Hematopoietic multipotent progenitor cell treated with erythropoietin and hydrocortisone succinate and interleukin-3 and kit ligand, for 4 days (in vitro differentiated cells): ENCODE measurements at regions not wholly inside any gene's neighbourhood (a gene's known extent, or its start where the extent isn't known, plus 50 kb on each side); places are given as distances from the start of the nearest gene placed in this dataset.
"Not testable (repeated sequence)": the region's sequence is repeated elsewhere in the genome, so short reads cannot be mapped to it uniquely, and the experiment has no call there.

Experiments
- DNase-seq: peaks from one replicate; pipeline ENCODE4 v3.0.0-alpha.2; 2015

DNA sequence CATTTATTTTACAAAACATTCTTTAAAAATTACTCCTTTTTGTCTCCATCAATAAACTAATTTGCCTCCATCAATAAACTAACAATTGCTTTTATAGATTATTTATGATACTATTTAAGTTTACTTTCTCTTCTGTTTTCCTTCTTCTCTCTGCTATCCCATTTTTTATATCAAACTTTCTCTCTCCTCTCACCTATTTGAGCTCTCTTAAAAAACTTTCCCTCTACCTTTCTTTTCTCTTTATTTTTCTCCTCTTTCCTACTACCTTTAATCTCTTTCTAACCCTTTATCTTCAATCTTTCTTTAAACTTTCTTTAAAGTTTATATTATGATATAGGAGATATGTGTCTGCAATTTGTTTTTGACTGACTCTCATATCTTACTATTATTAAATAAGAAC is 566.4 kb downstream of the DACH1 start:
- no peak for DNase-seq

DNA sequence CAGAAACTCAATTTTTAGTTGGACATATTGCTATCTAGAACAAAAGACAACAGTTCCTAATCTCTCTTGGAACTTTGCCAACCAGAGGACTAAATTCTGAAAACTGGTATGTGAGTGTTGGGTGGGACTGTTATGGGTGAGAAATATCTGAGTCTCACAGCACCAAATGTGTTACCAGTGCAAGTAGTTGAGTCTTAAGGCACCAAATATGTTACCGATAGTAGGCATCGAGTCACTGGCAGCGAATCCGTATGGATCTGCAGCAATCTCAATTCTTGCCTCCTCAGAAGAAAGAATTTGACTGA is 575.2 kb downstream of the DACH1 start:
- peak; percentile 36 for DNase-seq

DNA sequence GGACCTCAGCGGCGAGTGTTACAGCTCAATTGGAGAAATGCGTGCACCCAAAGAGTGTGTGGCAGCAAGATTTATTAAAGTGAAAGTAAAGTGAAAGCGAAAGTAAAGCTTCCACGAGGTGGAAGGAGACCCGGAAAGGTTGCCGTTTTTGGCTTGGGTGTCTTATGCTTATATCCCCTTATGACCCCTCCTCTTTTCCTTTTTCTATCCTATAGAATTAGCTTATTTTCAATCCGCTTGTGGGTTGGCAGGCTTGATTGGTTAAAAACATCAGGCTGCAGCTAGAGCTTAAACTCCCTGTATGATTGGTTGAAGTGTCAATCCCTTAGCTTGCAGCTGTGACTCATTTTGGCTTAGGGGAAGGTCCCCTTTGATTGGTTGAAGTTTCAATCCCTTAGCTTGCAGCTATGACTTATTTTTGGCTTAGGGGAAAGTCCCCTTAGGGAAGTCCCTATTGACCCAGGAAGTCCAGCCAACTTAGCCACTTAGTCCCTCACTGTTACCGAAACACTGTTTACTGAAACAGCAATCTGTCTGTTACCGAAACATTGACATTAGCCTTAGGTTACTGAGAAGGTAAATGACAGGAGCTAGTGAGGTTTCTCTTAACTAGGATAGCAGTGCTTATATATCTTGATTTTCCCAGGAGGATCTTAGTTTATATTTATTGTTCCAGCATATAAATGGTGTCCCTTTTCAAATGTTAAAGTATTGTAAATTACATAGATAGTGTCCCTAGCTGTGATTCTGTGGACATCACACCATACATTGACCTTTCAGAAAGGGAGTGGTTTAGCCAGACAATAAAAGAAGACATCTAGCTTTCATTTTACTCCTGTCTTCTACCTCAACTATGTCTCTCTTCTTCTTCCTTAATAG is 575.8 kb downstream of the DACH1 start:
- peak; percentile 69 for DNase-seq

DNA sequence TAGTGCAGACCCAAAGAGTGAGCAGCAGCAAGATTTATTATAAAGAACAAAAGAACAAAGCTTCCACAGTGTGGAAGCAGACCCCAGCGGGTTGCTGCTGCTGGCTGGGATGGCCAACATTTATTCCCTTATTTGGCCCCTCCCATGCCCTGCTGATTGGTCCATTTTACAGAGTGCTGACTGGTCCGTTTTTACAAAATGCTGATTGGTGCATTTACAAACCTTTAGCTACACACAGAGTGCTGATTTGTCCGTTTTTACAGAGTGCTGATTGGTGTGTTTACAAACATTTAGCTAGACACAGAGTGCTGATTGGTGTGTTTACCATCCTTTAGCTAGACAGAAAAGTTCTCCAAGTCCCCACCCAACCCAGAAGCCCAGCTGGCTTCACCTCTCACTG is 577.0 kb downstream of the DACH1 start:
- not testable (repeated sequence) for DNase-seq

DNA sequence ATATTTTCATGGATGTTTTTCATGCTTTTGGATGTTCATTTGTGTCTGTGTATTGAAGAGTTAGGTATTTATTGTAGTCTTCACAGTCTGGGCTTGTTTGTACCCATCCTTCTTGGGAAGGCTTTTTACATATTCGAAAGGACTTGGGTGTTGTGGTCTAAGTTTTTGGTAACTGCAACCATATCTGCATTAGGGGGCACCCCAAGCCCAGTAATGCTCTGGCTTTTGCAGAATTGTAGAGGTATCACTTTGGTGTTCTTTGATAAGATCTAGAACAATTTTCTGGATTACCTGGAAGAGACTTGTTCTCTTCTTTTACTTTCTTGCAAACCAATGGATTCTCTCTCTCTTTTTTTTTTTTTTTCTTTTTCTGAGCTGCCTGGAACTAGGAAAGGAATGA is 581.3 kb downstream of the DACH1 start:
- DNase-seq = peak; percentile 19

DNA sequence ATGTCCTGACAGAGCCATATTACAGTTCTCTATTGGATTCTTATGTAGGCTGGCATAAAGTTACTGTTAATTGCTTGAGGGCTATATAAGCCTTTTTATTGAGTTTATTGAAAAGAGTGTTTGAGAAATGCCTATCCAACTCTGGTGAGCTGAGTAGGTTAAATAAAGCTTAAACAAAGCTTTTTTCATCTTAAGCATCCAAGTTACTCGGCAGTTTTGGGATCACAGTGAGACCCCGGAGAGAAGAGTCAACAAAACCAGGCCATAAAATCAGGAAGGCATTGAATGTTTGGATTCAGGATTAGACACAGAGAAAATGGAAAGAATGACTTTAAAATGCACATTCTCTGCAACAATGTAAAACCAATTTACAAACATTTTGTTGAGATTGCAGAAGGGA is 588.5 kb downstream of the DACH1 start:
- DNase-seq = no peak

DNA sequence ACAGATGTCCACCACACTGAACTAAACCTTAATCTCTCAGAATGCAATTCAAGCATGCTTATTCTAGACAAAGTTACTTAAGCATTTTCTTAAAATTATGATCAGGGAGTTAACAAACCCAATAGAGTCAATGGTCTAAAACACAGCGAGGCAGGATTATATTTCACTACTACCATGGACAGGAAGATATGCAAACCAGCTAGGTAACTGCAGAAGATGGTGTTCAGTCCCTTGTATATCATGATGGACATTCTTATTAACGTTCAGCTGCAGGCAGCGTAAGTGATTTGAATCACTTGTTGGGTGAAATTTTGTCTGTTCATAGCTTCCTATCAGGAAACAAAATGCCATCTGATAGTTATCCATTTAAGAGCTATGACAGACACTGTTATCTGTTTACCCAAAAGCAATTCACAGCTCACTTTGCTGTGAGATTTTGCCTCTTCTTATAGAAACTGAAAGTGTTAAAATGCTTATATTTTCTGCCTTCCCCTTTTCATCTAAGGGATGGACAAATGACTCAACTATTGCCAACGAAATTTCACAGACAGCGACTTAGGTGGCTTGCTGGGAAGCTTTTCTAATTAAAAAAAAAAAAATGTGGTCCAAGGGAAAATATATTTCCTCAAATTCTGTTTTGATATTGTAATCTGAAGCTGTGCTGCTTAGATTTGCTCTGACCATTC is 591.9 kb downstream of the DACH1 start:
- DNase-seq = peak; percentile 22

DNA sequence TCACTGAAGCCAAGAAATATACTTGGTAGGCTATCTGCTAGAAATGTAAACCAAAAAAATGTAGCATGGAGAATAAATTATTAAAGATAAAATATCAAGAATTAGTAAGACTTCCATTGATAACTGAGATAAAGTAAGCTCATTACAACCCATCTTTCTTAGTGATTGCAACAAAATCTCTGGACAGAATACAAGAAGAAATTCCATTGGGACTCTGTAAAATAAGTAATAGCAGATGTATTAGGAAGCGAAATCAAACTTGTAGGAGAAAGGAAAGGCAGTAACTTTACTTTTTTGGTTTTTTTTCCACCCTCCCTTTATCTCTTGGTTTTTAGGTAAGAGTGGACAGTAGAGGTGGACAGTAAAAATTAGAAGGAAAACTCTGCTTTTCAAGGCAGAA is 605.7 kb downstream of the DACH1 start:
- DNase-seq = no peak

DNA sequence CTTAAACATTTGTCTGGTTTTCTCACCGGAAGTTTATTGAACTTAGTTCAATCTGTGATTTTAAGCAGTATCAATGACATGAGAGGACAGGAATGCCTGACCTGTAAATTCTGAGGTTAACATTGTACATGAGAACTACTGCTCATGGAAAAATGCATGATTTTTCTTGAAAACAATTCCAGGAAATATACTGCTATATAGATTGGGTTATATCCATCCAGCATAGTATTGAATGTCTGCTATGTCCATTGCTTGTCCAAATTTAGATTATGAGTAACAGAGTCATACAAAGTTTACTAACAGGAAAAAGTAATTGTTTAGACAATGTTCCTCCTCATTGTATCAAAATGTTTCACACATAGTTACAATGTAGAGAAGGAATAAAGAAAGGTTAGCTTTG is 606.8 kb downstream of the DACH1 start:
- DNase-seq = no peak

DNA sequence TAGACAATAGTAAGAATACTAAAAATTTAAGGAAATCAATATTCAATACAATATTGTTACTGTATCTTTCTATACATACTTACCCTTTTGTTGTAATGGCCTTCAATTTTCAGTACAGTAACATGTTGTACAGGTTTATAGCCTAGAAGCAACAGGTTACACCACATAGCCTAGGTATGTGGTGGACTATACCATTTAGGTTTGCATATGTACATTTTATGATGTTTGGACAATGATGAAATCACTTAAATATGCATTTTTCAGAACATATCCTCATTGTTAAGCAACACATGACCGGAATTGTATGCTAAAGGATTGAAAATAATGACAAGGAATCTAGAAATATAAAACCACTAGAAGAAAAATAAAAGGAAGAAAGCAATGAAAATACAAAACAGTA is 611.4 kb downstream of the DACH1 start:
- no peak for DNase-seq

DNA sequence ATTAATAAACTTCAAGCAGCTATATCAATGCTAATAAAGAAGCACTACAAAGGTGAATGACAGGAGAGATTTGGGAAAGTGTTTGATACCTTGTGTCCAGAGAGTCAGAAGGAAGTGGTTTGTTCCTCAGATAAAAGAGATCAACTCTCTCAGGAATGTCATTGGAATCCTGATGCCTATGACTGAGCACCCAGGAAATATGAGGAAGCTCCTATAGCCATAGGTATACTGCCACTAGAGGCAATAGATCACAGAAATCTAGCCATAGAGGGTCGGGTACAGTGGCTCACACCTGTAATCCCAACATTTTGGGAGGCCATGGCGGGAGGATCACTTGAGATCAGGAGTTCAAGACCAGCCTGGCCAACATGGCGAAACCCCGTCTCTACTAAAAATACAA is 612.6 kb downstream of the DACH1 start:
- no peak for DNase-seq

DNA sequence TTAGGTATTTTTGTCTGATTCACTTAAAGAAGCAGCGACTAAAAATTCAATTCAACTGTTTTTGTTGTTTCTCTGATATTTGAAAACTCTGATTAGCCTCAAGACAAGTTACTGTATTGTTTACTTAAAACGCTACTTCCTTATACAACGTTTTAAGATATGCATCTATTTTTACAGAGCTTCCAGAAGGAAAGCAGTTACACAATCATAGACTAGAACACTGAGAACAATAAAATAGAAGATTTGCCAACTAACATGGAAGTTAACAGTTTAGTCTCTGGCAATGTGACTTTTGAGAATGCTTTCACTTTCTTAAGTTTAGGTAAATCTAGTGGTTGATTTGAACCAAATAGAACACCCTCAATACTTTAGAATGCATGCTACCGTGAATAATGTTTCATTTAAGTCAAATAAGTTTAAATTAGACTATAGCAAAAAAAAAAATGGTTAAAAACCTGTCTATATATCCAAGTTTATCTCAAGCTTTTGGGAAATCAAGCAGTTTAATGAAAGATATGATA is 614.8 kb downstream of the DACH1 start:
- peak; percentile 35 for DNase-seq

DNA sequence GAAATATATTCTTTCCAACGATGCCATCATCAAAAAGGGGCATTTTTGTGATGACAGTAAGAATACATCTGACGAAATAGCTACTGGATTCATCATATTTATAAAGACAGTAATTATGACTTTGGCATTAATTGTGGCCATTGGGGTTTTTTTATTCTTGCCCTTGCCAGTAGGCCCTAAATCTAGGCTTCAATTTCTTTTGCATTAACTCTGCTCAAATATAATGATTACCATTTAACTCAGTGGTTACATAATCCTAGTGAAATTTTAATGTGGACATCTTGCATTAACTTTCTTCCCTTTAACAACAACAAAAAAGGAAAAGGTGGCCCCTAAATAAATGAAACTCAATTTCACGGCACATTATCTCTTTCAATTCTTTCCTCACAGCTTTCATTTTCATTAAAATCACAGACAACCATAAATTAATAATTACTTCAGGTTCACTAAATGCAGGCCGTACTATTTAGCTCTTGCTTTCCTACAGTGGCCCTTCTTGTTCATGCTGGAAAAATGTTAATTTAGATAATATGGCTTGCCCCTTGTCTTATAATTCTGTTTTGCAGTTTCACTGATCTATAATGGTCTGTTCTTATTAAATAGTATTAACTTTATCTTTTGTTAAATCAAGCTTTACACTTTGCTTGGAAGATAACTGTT is 615.6 kb downstream of the DACH1 start:
- no peak for DNase-seq

DNA sequence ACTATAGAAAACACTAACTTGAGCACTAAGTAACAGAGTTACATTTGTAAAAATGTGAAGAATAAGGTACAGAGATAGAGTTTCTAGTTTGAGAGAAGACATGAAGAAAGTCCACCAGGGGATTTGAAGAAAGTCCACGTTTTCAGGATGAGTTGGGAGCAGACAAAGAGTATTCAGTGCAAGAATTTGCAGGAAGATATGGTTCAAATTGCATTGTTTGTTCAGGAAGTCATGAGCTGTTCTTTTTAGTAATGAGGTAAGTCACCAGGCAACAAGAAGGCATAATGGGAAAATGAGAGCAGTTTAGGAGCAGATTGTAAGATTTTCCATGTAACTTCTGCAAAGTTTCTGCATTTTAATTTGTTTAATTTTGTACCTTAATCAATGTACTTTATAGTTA is 618.0 kb downstream of the DACH1 start:
- DNase-seq = no peak

DNA sequence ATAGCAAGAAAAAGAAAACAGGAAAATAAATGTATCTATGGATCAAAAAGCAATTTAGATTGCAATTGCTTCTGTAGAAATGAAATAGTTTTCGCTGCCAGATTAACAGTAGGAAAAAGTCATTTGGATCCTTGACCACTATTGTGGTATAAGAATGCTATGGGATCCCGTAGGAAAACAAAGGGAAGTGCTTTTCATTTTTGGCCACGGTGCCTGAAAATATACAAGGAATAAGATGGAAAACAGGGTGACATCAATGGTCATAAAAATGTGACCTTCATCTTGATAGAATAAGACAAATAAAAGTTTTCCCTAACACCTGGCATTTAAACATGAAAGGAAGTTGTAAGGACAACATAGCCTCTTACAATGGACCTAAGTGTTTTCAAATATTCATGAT is 622.8 kb downstream of the DACH1 start:
- no peak for DNase-seq

DNA sequence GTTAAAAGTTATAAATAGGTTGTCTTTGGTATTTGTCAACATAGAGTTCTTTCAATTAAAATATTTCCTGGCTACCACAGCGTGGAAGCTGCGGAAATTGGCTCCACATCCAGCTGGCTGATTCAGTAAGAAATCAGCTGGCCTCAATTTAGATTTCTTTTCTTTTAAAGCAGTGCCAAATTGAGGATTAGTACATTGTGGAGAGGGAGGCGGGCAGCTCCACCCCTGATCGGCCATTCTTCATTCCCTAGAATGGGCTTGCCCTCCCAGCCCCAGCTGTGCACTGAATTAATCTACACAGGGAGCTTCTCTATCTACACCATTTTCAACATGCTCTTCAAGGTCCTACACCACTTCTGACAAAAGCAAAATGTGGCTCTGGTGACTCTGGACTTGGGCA is 624.8 kb downstream of the DACH1 start:
- DNase-seq = no peak

DNA sequence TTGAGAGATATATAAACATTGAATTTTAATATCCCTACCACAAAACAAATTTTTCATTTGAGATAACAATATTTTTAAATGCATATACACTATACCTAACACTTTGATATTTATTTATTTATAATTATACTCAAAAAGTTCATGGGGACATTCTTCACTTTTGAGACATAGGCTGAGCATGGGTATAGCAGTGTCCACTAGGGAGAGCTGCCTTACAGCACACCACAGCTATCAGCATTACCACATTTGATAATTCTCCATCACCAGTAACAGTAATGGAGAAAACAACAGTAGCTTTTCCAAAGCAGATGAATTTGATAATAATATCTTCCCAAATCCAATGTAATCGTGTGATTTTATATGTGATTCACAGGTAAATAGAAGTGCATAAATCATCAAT is 626.1 kb downstream of the DACH1 start:
- DNase-seq = peak; percentile 48

DNA sequence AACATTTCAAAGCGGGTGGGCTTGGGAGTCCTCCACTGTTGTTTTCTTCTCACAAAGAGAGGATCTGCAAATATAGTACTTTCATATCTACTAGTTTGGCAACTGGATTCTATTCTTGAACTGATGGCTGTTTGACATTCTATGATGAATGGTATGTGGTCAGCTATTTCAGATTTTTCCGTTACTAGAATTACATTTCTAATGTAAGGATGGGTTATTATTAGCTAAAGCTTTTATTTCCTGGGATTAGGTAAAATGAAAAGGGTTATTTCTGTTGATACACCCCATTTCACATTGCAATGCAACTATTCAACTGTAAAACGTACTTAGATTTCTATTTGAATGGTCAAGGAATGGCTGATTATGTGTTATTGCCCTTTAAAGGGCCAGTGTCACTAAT is 629.7 kb downstream of the DACH1 start:
- no peak for DNase-seq

DNA sequence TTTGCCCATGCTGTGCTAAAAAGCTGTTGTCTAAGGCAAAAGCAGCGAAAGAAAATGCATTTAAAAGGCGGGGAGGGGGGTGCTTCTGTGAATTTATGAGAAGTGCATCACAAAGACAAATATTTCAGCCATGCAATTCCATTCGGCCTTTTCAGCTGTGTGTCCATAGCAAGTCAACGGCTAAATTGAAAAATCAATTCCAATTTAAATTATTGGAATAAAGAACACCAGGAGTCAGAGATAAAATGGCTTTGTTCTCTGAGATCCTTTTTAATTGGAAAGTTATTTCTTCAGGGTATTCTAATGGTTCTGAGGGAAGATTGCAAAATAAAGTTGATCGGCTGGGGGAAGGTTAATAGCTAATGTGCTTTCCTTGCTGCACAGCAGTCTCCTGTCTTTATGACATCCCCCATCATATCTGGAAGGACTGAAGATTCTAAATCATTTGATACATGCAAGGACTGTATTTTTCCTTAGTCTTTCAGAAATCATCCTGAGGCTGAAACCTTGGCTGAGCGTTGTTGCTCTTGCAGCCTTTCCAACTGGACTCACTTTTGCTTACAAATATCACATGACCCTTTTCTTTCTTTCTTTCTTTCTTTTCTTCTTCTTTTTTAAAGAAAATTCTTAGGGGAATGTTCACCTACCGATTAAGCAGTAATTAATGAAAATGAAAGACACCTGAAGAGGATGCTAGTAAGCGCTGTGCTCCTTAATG is 647.1 kb downstream of the DACH1 start:
- no peak for DNase-seq

DNA sequence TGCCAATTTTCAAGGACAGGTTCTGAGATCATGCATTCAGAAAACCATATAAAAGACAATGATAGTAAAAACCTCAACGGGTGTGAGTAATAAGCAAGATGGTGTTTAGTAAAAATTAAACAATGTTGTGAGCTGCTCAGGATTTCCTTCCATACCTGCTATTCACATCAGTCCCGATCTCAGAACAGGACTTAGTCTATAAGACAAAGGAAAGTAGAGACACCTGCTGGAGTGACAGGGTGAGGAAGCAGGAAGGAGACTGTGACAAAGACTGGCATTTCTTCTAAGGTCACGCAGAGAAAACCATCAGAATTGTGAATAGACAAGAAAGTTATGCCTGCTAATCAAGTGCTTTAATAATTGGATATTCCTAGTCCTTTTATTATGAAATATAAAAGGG is 648.0 kb downstream of the DACH1 start:
- peak; percentile 44 for DNase-seq

DNA sequence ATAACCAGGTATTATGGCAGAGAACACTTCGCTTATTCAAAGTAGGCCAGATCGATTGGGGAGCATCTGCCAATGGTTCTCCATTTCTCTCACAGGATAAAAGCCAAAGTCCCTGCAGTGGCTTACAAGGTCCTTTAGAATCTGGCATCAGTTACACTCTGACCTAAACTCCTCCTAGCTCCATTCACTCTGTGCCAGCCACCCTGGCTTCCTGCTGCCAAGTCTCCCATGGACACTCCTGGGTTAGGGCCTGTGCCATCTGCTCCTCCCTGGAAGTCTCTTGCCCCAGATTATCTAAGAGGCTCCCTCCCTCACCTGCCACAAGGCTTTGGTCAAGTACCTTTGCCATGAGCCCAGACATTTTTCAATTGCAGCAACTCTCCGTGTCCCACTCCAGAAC is 649.2 kb downstream of the DACH1 start:
- no peak for DNase-seq

DNA sequence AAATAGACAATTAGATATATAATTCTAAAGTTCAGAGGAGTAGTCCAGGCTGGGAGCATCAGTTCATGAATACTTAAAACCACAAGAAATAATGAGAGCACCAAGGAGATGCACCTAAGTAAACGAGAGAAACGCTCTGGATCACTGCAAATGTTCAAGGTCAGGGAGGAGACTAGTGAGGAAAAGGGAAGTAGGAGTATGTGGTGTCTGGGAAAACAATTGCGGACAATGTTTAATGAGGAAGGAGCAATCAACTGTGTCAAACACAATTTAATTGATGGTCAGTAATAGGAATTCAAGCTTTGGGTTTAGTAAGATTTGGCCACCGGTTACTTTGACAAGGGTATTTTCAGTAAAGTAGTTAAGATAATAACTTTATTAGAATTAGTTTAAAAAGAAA is 652.2 kb downstream of the DACH1 start:
- DNase-seq = no peak

DNA sequence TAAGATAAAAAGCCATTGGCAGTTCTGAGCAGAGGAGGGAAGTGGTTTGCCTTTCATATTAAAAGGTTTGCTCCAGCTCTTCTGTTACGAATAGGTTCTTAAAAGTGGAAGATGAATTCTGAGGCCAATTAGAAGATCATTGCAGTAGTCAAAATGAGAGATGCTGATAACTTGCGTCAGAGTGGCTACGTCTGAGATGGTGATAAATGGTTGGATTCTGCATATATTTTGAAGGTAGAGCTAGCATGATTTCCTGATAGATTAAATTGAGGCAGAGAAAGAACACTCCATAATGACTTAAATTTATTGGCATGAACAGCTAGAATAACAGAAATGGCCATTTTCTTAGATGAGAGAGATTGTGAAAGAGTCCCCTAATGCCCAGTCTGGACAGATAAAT is 652.6 kb downstream of the DACH1 start:
- DNase-seq = no peak
